IMR-90 (cell line): ENCODE measurements at regions not wholly inside any gene's neighbourhood (a gene's known extent, or its start where the extent isn't known, plus 50 kb on each side); places are given as distances from the start of the nearest gene placed in this dataset.

ENCODE experiments used
- ATAC-seq: fragments of 200-7000 bp; cut with Tn5 transposase; 2 replicates; pipeline ENCODE4 v1.9.1; 2020; ENCODE audit warnings: low read depth, mild to moderate bottlenecking, moderate library complexity
- BruUV-seq: library from RNA; stranded (reverse); fragments of 400-500 nt; replicated peaks from 2 replicates; lab custom pipeline; 2021; lab: Mats Ljungman, UMichigan
- CTCF ChIA-PET: fragments of 300-600 bp; formaldehyde crosslinking; extraction: SDS; loops from one replicate; lab custom pipeline; 2021; ENCODE audit warnings: antibody characterized with exemption; lab: Yijun Ruan, JAX
- POLR2A ChIA-PET: fragments of 300-600 bp; sonication (Branson Sonifier 250); formaldehyde crosslinking; loops from one replicate; lab custom pipeline; 2022; ENCODE audit warnings: antibody characterized with exemption; ENCODE audit not compliant: unreplicated experiment; lab: Charles Lee
- DNase-seq: peaks from one replicate; pipeline ENCODE4 v3.0.0; 2013
- H2AFZ ChIP-seq: replicated peaks from 2 replicates; pipeline ENCODE3; 2013; ENCODE audit warnings: low read length, mild to moderate bottlenecking; ENCODE audit not compliant: poor library complexity
- H2AK5ac ChIP-seq: 2 replicates; pipeline ENCODE4 v1.6.1; 2013; ENCODE audit warnings: low read depth, low read length, inconsistent platforms
- H2AK9ac ChIP-seq: replicated peaks from 2 replicates; pipeline ENCODE3; 2013; ENCODE audit warnings: mild to moderate bottlenecking, low read depth, low read length, moderate library complexity; ENCODE audit not compliant: poor library complexity
- H2BK120ac ChIP-seq: 2 replicates; pipeline ENCODE4 v1.6.1; 2013; ENCODE audit warnings: low read depth, low read length, inconsistent platforms
- H2BK15ac ChIP-seq: 3 replicates; pipeline ENCODE4 v1.6.1; 2013; ENCODE audit warnings: low read depth, low read length, inconsistent platforms
- H2BK20ac ChIP-seq: 2 replicates; pipeline ENCODE4 v1.6.1; 2013; ENCODE audit warnings: low read depth, mild to moderate bottlenecking, inconsistent platforms, low read length, moderate library complexity
- H2BK5ac ChIP-seq: 2 replicates; pipeline ENCODE4 v1.6.1; 2013; ENCODE audit warnings: mild to moderate bottlenecking, low read depth, low read length, inconsistent platforms; ENCODE audit not compliant: poor library complexity, severe bottlenecking
- H3K14ac ChIP-seq: replicated peaks from 2 replicates; pipeline ENCODE4 v1.6.1; 2013; ENCODE audit warnings: low read depth, low read length, inconsistent platforms
- H3K18ac ChIP-seq: 2 replicates; pipeline ENCODE4 v1.6.1; 2013; ENCODE audit warnings: low read depth, low read length, control low read depth
- H3K23ac ChIP-seq: 2 replicates; pipeline ENCODE4 v1.6.1; 2013; ENCODE audit warnings: low read depth, low read length, inconsistent platforms
- H3K27ac ChIP-seq: 2 replicates; pipeline ENCODE4 v1.5.1; 2013; ENCODE audit warnings: mild to moderate bottlenecking, control low read depth, low read length; ENCODE audit not compliant: insufficient read depth
- H3K27me3 ChIP-seq: 2 replicates; pipeline ENCODE4 v1.6.1; 2013; ENCODE audit warnings: low read length; ENCODE audit not compliant: control insufficient read depth, insufficient read depth
- H3K36me3 ChIP-seq: 2 replicates; pipeline ENCODE4 v1.6.1; 2013; ENCODE audit warnings: low read length, mixed read lengths; ENCODE audit not compliant: control insufficient read depth, insufficient read depth
- H3K4ac ChIP-seq: 2 replicates; pipeline ENCODE4 v1.6.1; 2013; ENCODE audit warnings: low read depth, low read length, inconsistent platforms
- H3K4me1 ChIP-seq: 2 replicates; pipeline ENCODE4 v1.6.1; 2013; ENCODE audit warnings: low read length, mixed read lengths; ENCODE audit not compliant: control insufficient read depth, insufficient read depth
- H3K4me2 ChIP-seq: 2 replicates; pipeline ENCODE4 v1.6.1; 2013; ENCODE audit warnings: low read depth, mild to moderate bottlenecking, control low read depth, low read length, moderate library complexity
- H3K4me3 ChIP-seq: 2 replicates; pipeline ENCODE4 v1.5.1; 2013; ENCODE audit warnings: low read depth, mild to moderate bottlenecking, control low read depth, low read length, moderate library complexity; ENCODE audit not compliant: insufficient read depth
- H3K56ac ChIP-seq: 2 replicates; pipeline ENCODE4 v1.6.1; 2013; ENCODE audit warnings: low read length, inconsistent platforms; ENCODE audit not compliant: insufficient read depth; ENCODE audit errors: extremely low read depth
- H3K79me1 ChIP-seq, 2 experiments: 2 replicates each; pipeline ENCODE4 v1.6.1; 2013; ENCODE audit warnings: low read length in 2 of 2, inconsistent platforms in 1 of 2, low read depth in 1 of 2
- H3K9ac ChIP-seq: 2 replicates; pipeline ENCODE4 v1.6.1; 2013; ENCODE audit warnings: low read depth, low read length, control low read depth
- H3K9me1 ChIP-seq: 2 replicates; pipeline ENCODE4 v1.6.1; 2013; ENCODE audit warnings: low read length, inconsistent platforms; ENCODE audit not compliant: insufficient read depth
- H3K9me3 ChIP-seq: 2 replicates; pipeline ENCODE4 v1.6.1; 2013; ENCODE audit warnings: low read length; ENCODE audit not compliant: control insufficient read depth, insufficient read depth
- H4K20me1 ChIP-seq: 2 replicates; pipeline ENCODE4 v1.6.1; 2013; ENCODE audit warnings: low read length, inconsistent platforms; ENCODE audit not compliant: insufficient read depth
- H4K5ac ChIP-seq: 2 replicates; pipeline ENCODE4 v1.6.1; 2013; ENCODE audit warnings: mild to moderate bottlenecking, low read depth, low read length, control low read depth
- H4K8ac ChIP-seq, 2 experiments: 2 replicates each; pipeline ENCODE4 v1.6.1; 2013; ENCODE audit warnings: low read depth in 2 of 2, low read length in 2 of 2, control low read depth in 1 of 2, inconsistent platforms in 1 of 2
- H4K91ac ChIP-seq: 2 replicates; pipeline ENCODE4 v1.6.1; 2013; ENCODE audit warnings: low read depth, low read length, inconsistent platforms; ENCODE audit not compliant: insufficient read depth
- CEBPB ChIP-seq: IDR thresholded peaks from 2 replicates; pipeline ENCODE4 v1.6.1; 2012; ENCODE audit warnings: low read depth, low read length, improper control_type of control experiment
- FOS ChIP-seq: fragments of 150-350 bp; IDR thresholded peaks from 2 replicates; pipeline ENCODE4 v1.6.1; 2016; ENCODE audit warnings: low read depth, low read length
- RFX5 ChIP-seq: IDR thresholded peaks from 2 replicates; pipeline ENCODE4 v1.8.0; 2012; ENCODE audit warnings: low read depth, mild to moderate bottlenecking, low read length, moderate library complexity
- dilution Hi-C: fragments of 300-500 bp; cut with HindIII; formaldehyde crosslinking; loops from one replicate; pipeline ENCODE4 v1.14.3; 2018; ENCODE audit warnings: low sequenced_read_pairs; ENCODE audit not compliant: unreplicated experiment
- in situ Hi-C: fragments of 300-500 bp; cut with MboI; formaldehyde crosslinking; loops from 3 replicates; pipeline ENCODE4 v1.14.3; 2019; ENCODE audit warnings: low sequenced_read_pairs, inconsistent platforms, mixed read lengths
- intact Hi-C: fragments of 100-400 bp; cut with micrococcal nuclease; formaldehyde crosslinking; loops from 2 replicates; pipeline ENCODE4 v1.10.0; 2022

DNA sequence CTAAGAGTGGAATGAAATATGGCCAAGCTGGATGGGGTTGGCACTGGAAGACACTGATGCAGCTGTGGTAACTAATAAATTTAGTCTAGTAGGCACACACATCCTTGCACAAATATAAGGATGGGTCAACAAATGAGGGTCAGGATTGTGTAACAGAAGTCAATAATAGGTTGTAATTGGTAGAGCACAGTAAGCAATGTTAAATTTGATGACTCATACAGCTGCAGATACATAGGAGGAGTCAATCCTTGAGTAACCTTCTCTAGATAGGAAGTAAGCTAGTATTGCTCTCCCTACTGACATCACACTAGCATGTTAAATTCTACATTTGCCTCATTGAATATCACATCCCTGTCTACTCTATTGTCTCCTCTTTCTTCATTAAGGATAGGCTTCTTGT lies 332.1 kb downstream of the PTPRC start:
- Histone ChIP-seq H2BK5ac (no peak overlapping the region), H3K56ac (no peak overlapping the region), H2AFZ (no peak overlapping the region), H3K27ac (no peak overlapping the region), H3K4me3 (no peak overlapping the region), H3K27me3 (no peaks in the 10 kb centered on the region), H3K18ac (no peak overlapping the region), H3K79me1 (no peaks in the 10 kb centered on the region), H2AK5ac (no peak overlapping the region), H4K20me1 (no peaks in the 10 kb centered on the region), H3K4ac (no peak overlapping the region), H3K9ac (no peak overlapping the region), H4K5ac (no peak overlapping the region), H3K4me2 (no peak overlapping the region), H4K91ac (no peak overlapping the region), H2BK20ac (no peak overlapping the region), H3K9me1 (no peaks in the 10 kb centered on the region), H3K4me1 (no peaks in the 10 kb centered on the region), H2AK9ac (no peak overlapping the region), H3K14ac (no peak overlapping the region), H2BK120ac (no peak overlapping the region), H3K23ac (no peak overlapping the region), H2BK15ac (no peak overlapping the region), H4K8ac (no peak overlapping the region), H3K9me3 (no peaks in the 10 kb centered on the region), H3K36me3 (no peaks in the 10 kb centered on the region)
- TF ChIP-seq CEBPB: peak; percentile 45; the same call in 1 of the 2 replicates
- TF ChIP-seq FOS: peak; percentile 53; the same call in 1 of the 2 replicates
- no peak for TF ChIP-seq RFX5
- dilution Hi-C loops (no loop called here), in situ Hi-C loops (no loop called here), intact Hi-C loops (no loop called here)
- ATAC-seq (no peak), DNase-seq (peak; percentile 44)
- BruUV-seq: no TSS peak
- CTCF ChIA-PET: no interaction called here
- POLR2A ChIA-PET: no interaction called here
